GDM1 (cell line): ENCODE measurements at regions not wholly inside any gene's neighbourhood (a gene's known extent, or its start where the extent isn't known, plus 50 kb on each side); places are given as distances from the start of the nearest gene placed in this dataset.

Source experiments
- DNase-seq: peaks from one replicate; lab custom pipeline; 2025; lab: John Stamatoyannopoulos, UW

DNA sequence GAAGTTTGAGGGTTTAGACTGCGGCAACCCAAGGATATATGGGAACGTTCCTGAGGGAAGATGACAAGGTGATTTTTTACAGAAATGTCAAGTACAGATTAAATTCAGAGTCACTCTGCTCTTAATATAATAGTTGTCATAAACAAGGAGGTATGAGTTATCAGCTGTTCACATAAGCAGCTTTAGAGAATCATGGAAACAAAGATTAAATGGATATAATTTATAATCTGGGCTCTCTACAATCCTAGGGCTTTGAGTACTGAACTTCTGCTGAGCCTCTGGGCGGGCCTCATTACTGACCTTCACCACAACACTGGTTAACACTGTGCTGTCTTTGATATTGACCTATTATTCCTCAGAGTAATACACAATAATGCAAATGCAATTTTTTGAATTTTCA lies 577.8 kb downstream of the RPS29 start:
- no peak for DNase-seq

GRCh38 chr14:48991141-48991540 lies 595.0 kb downstream of the RPS29 start:
- no peak for DNase-seq

GRCh38 chr14:48983351-48983888 lies 602.8 kb downstream of the RPS29 start:
- DNase-seq, result no peak

- no peak for DNase-seq
Observed at GRCh38 chr14:48974994-48975393, 611.2 kb downstream of the RPS29 start.

GRCh38 chr14:48973151-48973550 lies 613.0 kb downstream of the RPS29 start:
- DNase-seq, result no peak

- no peak for DNase-seq
Observed at GRCh38 chr14:48970943-48971342, 615.2 kb downstream of the RPS29 start.

- no peak for DNase-seq
Observed at GRCh38 chr14:48967419-48967818, 618.8 kb downstream of the RPS29 start.

- no peak for DNase-seq
Observed at GRCh38 chr14:48963231-48963790, 622.9 kb downstream of the RPS29 start.

DNA sequence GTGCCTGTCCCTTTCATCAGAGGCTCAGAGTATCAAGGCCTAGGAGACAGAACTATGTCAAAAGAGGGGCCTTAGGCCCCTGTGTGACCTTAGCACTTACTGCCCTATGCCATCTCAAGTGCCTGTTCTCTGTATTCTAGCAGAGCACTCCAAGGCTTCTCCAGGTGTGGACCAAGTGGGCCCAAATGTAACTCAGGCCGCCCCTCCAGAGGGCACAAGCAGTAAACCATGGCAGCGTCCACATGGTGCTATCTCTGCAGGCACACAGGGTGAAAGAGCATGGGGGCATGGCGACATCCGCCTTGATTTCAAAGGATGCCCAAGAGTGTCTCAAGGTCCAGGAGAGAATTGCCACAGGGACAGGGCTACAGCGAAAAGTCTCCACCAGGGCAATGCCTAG lies 628.7 kb downstream of the RPS29 start:
- DNase-seq, result no peak

GRCh38 chr14:48955857-48956256 lies 630.3 kb downstream of the RPS29 start:
- DNase-seq, result no peak

DNA sequence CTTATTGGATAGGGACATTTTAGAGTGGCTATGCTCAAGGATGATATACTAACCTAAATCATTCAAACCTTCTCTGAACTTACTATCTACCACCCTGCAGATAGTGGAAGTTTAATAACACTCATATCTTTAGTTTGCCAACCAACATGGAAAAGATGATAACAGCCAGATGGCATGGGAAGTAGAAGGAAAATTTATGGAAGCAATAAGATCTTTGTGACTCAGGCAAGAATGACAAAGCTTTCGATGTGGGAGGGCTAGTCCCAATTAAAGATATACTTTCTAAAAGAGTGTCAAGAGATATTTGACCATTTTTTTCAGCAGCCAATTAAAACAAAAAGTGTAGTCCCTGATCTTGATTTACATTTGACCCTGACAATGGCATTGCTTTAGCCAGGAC lies 631.7 kb downstream of the RPS29 start:
- no peak for DNase-seq

GRCh38 chr14:48944809-48945208 lies 641.4 kb downstream of the RPS29 start:
- DNase-seq, result no peak

GRCh38 chr14:48943913-48944312 lies 642.3 kb downstream of the RPS29 start:
- no peak for DNase-seq

- DNase-seq, result no peak
Observed at GRCh38 chr14:48937541-48938195, 648.5 kb downstream of the RPS29 start.

- no peak for DNase-seq
Observed at GRCh38 chr14:48936849-48937248, 649.3 kb downstream of the RPS29 start.

- no peak for DNase-seq
Observed at GRCh38 chr14:48936362-48936761, 649.8 kb downstream of the RPS29 start.

GRCh38 chr14:48925184-48925583 lies 661.0 kb downstream of the RPS29 start:
- no peak for DNase-seq

GRCh38 chr14:48914921-48915320 lies 671.3 kb downstream of the RPS29 start:
- DNase-seq, result no peak

DNA sequence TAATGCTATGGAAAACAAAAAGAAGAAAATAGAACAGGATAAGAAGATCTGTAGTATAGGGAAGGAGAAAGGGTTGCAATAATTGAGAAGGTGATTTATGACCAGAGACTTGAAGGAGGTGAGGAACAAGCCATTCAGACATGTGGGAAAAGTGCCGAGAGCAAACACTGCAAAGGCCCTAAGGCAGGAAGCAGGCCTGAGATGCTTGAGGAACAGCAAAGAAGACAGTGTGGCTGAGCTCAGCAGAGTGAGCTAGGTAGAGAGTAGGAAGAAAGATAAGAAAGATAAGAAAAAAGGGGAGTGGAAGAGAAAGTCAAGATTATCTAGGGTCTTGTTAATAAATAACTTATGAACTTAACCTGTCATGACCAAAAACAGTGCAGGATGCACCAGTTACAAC lies 671.8 kb downstream of the RPS29 start:
- no peak for DNase-seq

DNA sequence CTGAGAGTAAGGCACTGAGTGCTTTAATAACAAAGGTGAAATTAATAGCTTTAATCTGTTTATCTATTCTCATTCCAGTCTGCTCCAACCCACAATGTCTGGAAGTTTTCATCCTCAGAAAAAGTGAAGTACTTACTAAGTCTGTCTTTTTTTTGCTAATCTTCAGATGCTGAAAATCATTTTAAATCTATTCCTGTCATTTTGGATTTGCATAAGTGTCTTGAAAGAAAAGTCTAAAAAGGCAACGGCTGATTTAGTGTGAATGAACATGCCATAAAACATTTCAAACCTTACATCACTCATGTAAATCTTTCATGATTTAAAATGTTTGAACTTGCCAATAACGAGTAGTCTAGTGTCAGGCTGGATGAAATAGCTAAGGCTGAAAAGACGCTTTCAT lies 685.6 kb downstream of the RPS29 start:
- no peak for DNase-seq

- no peak for DNase-seq
Observed at GRCh38 chr14:48890333-48890732, 695.8 kb downstream of the RPS29 start.

- no peak for DNase-seq
Observed at GRCh38 chr14:48876806-48877340, 709.3 kb downstream of the RPS29 start.

- no peak for DNase-seq
Observed at GRCh38 chr14:48874711-48875110, 711.5 kb downstream of the RPS29 start.

DNA sequence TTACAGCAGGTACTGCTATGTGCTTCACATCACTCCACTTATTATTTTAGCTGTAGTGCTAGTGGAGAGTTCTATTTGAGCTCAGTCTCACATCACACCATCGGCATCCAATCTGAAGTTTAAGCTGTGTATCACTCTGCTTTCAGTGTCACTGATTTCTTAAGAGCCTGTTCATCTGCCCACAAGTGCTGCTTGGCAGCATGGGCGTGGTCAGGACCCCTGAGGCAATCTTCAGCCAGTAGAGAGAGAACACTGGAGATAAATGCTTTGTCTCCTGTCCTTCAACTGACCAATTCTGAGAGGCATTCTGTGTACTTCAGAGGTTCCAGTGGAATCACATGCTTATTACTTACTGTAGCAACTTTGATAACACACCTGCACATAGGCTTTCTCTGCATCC lies 728.8 kb downstream of the RPS29 start:
- DNase-seq, result no peak
